Activated CD8-positive, alpha-beta T cell treated with anti-CD3 and anti-CD28 coated beads for 36 hours (primary cell): ENCODE measurements at regions not wholly inside any gene's neighbourhood (a gene's known extent, or its start where the extent isn't known, plus 50 kb on each side); places are given as distances from the start of the nearest gene placed in this dataset.

ENCODE experiments used
- ATAC-seq: fragments of 200-7000 bp; cut with Tn5 transposase; one replicate; pipeline ENCODE4 v1.10.0; 2021; ENCODE audit warnings: mild to moderate bottlenecking, moderate library complexity
- CTCF ChIA-PET: fragments of 350-600 bp; sonication (Branson Sonifier 250); formaldehyde crosslinking; loops from one replicate; lab custom pipeline; 2021; ENCODE audit warnings: antibody characterized with exemption; lab: Charles Lee
- POLR2A ChIA-PET: fragments of 350-600 bp; sonication (Branson Sonifier 250); formaldehyde crosslinking; loops from one replicate; lab custom pipeline; 2021; ENCODE audit warnings: antibody characterized with exemption; lab: Charles Lee
- DNase-seq: peaks from one replicate; pipeline ENCODE4 v3.0.0-alpha.2; 2020
- H3K27ac Mint-ChIP-seq: one replicate; pipeline ENCODE4 v1.8.0; 2021; ENCODE audit warnings: mild to moderate bottlenecking, mixed read lengths
- H3K27me3 Mint-ChIP-seq: one replicate; pipeline ENCODE4 v1.8.0; 2021; ENCODE audit warnings: mixed read lengths
- H3K36me3 Mint-ChIP-seq: one replicate; pipeline ENCODE4 v1.8.0; 2021; ENCODE audit warnings: low read depth, mixed read lengths
- H3K4me1 Mint-ChIP-seq: one replicate; pipeline ENCODE4 v1.8.0; 2021; ENCODE audit warnings: low read depth, mixed read lengths
- H3K4me3 Mint-ChIP-seq: one replicate; pipeline ENCODE4 v1.8.0; 2021; ENCODE audit warnings: mild to moderate bottlenecking, moderate library complexity, mixed read lengths
- H3K9me3 Mint-ChIP-seq: one replicate; pipeline ENCODE4 v1.8.0; 2021; ENCODE audit warnings: mixed read lengths
- CTCF ChIP-seq: fragments of 200-600 bp; IDR thresholded peaks from one replicate; pipeline ENCODE4 v1.8.0; 2022; ENCODE audit warnings: antibody characterized with exemption, mild to moderate bottlenecking
- intact Hi-C: fragments of 100-400 bp; cut with micrococcal nuclease; formaldehyde crosslinking; loops from one replicate; pipeline ENCODE4 v1.10.0; 2022

- CTCF ChIA-PET = no interaction called here
These were observed 487.9 kb upstream of the SGO1 start for GRCh38 chr3:20673866-20674265.

GRCh38 chr3:20669675-20670074 lies 483.7 kb upstream of the SGO1 start:
- no peaks in the 10 kb centered on the region for H3K27me3 Mint-ChIP-seq
- ChIA-PET CTCF (no interaction called here), POLR2A (no interaction called here)
- no peak overlapping the region for H3K27ac Mint-ChIP-seq
- ATAC-seq (no peak), DNase-seq (no peak)
- intact Hi-C loops = no loop called here
- H3K4me1 Mint-ChIP-seq = no peaks in the 10 kb centered on the region
- no peak for TF ChIP-seq CTCF
- no peaks in the 10 kb centered on the region for H3K9me3 Mint-ChIP-seq
- no peak overlapping the region for H3K4me3 Mint-ChIP-seq
- no peaks in the 10 kb centered on the region for H3K36me3 Mint-ChIP-seq

More at GRCh38 chr3:20673866-20674265, 487.9 kb upstream of the SGO1 start:
- ATAC-seq (no peak), DNase-seq (no peak)
- H3K36me3 Mint-ChIP-seq = no peaks in the 10 kb centered on the region
- intact Hi-C loops = no loop called here
- H3K27me3 Mint-ChIP-seq = no peaks in the 10 kb centered on the region
- no peaks in the 10 kb centered on the region for H3K4me1 Mint-ChIP-seq
- peaks cover 10% of the 10 kb centered on the region for H3K9me3 Mint-ChIP-seq
- H3K4me3 Mint-ChIP-seq = no peak overlapping the region
- no peak for TF ChIP-seq CTCF
- POLR2A ChIA-PET = no interaction called here
- H3K27ac Mint-ChIP-seq = no peak overlapping the region

GRCh38 chr3:20669184-20669583 lies 483.2 kb upstream of the SGO1 start:
- Mint-ChIP-seq H3K27ac (no peak overlapping the region), H3K27me3 (no peaks in the 10 kb centered on the region), H3K9me3 (no peaks in the 10 kb centered on the region), H3K36me3 (no peaks in the 10 kb centered on the region), H3K4me1 (no peaks in the 10 kb centered on the region), H3K4me3 (no peak overlapping the region)
- no peak for TF ChIP-seq CTCF
- no peak for DNase-seq
- no peak for ATAC-seq
- intact Hi-C loops = no loop called here
- ChIA-PET POLR2A (no interaction called here), CTCF (no interaction called here)

GRCh38 chr3:20668411-20668810 lies 482.4 kb upstream of the SGO1 start:
- Mint-ChIP-seq H3K27me3 (no peaks in the 10 kb centered on the region), H3K27ac (no peak overlapping the region), H3K36me3 (no peaks in the 10 kb centered on the region), H3K4me3 (no peak overlapping the region), H3K9me3 (no peaks in the 10 kb centered on the region), H3K4me1 (no peaks in the 10 kb centered on the region)
- intact Hi-C loops = no loop called here
- DNase-seq (no peak), ATAC-seq (no peak)
- POLR2A ChIA-PET = no interaction called here
- TF ChIP-seq CTCF = no peak
- CTCF ChIA-PET = no interaction called here

GRCh38 chr3:20666091-20666490 lies 480.1 kb upstream of the SGO1 start:
- intact Hi-C loops = no loop called here
- Mint-ChIP-seq H3K27ac (no peak overlapping the region), H3K27me3 (no peaks in the 10 kb centered on the region), H3K4me1 (no peaks in the 10 kb centered on the region), H3K4me3 (no peak overlapping the region), H3K36me3 (no peaks in the 10 kb centered on the region), H3K9me3 (no peaks in the 10 kb centered on the region)
- CTCF ChIA-PET = no interaction called here
- POLR2A ChIA-PET = no interaction called here
- DNase-seq = no peak
- ATAC-seq = no peak
- no peak for TF ChIP-seq CTCF
